HG03097 (cell line): ENCODE measurements at regions not wholly inside any gene's neighbourhood (a gene's known extent, or its start where the extent isn't known, plus 50 kb on each side); places are given as distances from the start of the nearest gene placed in this dataset.

Experiments
- ATAC-seq: cut with Tn5 transposase; IDR thresholded peaks from one replicate; pipeline ENCODE4 v1.9.1; 2021; ENCODE audit not compliant: unreplicated experiment, low FRiP score

DNA sequence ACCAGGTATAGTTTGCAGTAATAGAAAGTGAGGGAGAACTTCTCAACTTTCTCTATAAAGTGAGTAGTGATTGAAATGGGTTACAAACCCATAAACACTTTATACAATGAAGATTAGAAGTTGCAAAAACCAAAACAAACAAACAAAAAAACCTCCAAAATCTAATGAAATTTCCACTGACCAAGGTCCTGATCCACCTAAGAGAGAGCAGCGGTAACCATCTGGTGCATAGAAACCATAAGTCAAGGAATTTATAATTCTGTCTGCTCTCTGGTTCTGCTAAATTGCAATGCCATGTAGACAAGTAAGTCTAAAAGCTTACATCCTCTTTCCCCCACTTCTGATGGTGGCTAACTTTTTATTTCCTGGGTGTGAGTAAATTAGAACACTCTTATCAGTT is 463.4 kb downstream of the EFNB2 start:
- no peak for ATAC-seq

- no peak for ATAC-seq
These were observed 471.7 kb downstream of the EFNB2 start for GRCh38 chr13:106063591-106064313.

GRCh38 chr13:106061781-106062180 is 473.7 kb downstream of the EFNB2 start:
- no peak for ATAC-seq

GRCh38 chr13:106056851-106057250 is 478.6 kb downstream of the EFNB2 start:
- no peak for ATAC-seq

GRCh38 chr13:106052200-106052767 is 483.2 kb downstream of the EFNB2 start:
- ATAC-seq = no peak

GRCh38 chr13:106049171-106049570 is 486.3 kb downstream of the EFNB2 start:
- no peak for ATAC-seq

DNA sequence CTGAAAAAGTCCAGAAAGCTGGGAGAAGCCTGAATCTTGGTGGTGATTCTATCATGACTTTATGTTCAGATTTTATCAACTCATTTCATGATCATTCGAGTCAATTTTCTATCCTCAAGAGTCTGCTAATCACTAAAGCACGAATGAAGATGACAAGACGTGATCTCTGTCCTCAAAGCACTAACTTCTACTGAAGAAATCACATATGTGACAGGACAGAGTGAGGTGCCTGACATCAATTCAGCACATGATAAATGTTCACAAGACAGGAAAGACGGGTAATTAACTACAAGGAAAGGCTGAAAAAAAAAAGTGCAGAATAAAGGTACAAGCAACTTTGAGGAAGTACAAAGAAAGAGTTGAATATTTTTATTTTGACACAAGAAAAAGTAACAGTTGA is 487.1 kb downstream of the EFNB2 start:
- no peak for ATAC-seq

DNA sequence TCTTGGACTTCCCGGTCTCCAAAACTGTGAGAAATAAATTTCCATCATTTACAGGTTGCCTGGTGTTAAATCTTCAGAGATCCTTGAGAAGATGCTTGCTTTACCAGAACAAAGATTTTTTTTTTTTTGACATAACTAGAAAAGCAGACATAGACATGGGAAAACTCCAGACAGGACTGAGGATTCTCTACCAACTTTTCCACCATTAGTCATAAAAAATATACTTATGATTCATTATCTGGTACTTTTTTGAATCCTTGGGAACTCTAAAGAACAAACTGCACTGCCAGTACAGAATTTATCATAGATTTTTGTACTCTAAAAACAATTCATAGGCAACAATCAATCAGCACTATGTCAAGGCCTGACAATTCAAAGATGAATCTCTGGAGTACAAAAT is 487.6 kb downstream of the EFNB2 start:
- ATAC-seq = no peak

DNA sequence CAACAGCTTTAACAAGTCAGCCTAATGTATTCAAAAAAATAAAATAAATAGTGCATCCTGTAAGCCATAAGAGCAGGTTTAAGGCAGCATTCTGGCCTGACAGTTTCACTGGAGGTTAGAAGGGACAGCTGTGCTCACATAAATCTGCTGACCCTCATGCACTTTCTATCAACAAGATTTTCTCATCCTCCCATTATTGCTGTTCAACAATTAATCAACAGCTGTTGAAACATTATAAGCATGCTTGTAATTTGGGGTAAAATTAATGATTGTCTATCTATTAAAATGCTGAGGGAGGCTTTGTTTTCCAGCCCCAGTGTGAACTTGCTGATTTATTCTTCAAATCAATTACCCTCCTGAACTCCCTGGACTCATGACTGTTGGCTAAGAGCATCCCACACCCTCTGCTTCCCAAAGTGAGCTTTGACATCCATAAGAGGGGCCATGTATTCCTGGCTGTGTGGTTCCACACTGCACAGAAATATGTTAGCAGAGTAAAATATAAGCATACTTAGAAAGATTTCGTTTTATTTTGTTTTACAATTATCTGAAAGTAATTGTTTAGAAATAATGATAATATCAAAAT is 492.4 kb downstream of the EFNB2 start:
- no peak for ATAC-seq

GRCh38 chr13:106041445-106041844 is 494.0 kb downstream of the EFNB2 start:
- ATAC-seq = no peak

DNA sequence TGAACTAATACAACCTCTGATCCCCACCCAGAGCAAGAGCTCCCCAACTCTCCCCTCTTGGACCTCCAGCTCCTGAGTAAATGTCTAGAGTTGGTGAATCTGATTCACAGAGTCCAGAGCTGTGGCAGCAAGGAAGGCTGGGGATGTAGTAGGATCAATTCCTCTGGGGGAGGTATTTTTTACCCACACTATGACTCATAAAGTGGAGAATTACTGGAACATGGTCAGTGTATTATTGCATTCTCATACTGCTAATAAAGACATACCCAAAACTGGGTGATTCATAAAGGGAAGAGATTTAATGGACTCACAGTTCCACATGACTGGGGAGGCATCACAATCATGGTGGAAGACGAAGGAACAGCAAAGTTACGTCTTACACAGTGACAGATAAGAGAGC is 496.7 kb downstream of the EFNB2 start:
- no peak for ATAC-seq

- ATAC-seq = no peak
These were observed 498.6 kb downstream of the EFNB2 start for GRCh38 chr13:106036870-106037269.

- ATAC-seq = no peak
These were observed 501.3 kb downstream of the EFNB2 start for GRCh38 chr13:106034201-106034600.

DNA sequence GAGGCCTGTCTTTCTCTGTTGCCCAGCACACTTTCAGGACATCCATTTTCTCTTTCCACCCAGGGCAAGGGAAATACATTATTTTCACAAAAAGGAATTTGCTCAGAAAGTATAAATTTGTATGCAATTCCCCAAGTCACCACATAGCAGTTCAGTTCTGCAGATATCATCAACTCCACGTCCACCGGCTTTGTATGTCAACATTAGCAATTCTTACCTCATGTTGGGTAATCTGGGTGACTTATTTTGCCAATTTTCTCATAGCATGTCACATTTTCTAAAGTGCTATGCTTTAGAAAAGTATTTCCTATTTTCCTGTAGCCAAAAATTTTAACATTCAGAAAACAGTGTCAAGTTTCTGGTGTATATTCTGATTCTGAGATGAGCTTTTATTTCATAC is 501.8 kb downstream of the EFNB2 start:
- no peak for ATAC-seq

DNA sequence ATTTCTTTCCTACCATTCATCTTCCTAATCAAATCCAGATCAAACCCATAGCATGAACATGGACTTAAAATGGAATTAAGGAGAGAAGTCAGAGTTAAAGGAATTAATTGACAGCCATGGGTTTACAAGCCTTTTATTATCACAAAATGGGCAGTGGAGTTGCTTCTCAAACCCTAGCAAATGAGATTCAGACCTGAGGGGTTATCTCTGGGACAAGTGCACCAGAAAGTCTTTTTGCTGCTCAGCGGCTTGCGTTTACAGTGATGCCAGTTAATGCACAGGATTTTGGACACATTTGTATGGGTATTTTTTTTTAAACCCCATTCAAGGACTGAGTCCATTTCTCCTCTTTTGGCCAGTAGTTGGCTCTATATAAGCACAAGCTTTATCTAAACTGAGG is 503.0 kb downstream of the EFNB2 start:
- ATAC-seq = no peak

GRCh38 chr13:106029676-106030290 is 505.7 kb downstream of the EFNB2 start:
- ATAC-seq = no peak

DNA sequence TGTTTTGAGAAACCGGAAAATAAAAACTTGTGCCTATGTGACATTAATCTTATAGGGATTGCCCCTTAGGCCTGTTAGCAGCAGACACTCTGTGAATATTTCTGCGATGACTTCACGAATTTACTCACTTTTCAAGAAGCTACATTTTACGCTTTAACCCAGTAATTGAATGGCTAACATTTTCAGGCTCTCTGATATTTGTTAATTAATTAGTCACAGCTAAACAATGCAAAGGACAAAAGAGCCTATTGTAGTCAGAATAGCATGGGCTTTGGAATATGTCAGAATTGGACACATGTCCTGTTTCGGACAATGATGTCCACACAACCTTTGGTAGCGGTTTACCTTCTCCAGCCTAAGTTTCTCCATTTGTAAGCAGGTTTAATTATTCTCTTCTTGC is 506.6 kb downstream of the EFNB2 start:
- ATAC-seq = no peak

DNA sequence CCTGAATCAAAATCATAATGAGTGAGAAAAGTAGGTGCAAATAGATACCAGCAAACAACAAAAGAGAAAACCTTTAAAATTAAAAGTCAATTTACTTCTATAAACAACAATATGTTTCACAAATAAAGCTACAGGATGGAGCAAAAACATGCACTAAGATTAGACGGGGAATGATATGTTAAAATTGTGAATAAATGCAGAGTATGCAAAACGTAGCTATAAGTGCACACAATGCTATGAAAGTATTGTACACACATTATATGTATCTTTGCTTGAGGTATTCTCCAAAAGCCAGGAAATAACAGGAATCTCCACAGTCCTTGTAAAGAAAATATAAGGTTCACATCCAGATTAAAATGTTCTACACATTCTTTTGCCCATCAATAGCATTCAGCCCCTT is 523.9 kb downstream of the EFNB2 start:
- ATAC-seq = no peak

DNA sequence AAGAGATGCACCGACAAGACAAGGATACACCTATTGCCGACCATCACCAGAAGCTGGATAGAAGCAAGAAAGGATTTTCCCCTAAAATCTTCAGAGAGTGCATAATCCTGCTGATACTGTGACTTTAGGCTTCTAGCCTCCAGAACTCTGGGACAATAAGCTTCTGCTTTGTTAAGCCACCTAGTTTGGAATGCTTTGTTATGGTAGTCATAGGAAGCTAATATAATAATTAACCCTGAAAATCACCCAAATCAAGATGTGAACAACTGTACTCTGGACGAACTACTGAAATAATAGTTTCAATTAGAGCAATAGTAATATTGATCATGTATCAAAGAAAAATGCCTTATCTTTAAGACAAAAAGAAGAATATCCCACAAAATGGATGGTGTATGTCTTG is 524.6 kb downstream of the EFNB2 start:
- ATAC-seq = no peak

- no peak for ATAC-seq
These were observed 526.9 kb downstream of the EFNB2 start for GRCh38 chr13:106008540-106008939.

DNA sequence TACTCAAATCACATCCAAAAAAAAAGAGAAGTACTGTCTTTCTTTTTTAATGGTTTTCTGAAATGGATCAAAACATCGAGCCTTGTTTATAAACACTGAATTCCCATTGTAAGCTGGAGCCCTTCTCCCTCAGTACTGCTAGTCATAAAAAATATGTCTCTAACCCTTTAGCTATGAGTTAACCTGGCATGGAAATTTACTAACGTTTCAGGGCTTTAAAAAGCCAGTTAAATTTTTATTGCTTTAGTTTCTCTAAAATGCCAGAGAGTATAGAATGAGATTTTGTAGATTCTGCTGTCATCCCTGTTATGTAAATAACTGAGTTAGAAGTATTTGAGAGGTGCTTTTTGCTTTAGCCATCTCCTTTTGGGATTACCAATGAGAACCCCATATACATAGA is 528.3 kb downstream of the EFNB2 start:
- no peak for ATAC-seq

DNA sequence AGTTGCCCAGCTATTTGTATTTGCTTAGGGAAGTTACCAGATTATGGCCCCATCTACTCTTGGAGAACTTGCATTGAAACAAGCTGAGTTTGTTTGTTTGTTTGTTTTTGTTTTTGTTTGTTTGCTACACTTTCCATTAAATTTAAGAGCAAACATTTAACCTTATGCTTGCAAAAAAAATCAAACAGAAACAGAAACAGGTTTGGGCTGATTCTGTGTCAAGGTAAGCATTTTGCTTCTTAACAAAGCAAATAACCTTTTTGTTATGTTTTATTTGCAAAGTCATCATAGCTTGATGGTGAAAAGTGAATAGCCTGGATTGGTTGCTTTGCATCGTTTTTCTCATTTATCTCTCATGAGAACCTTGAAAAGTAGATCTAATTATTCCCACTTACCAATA is 531.8 kb downstream of the EFNB2 start:
- ATAC-seq = no peak
